ENCODE measurements at regions not wholly inside any gene's neighbourhood (a gene's known extent, or its start where the extent isn't known, plus 50 kb on each side); places are given as distances from the start of the nearest gene placed in this dataset.

- Histone ChIP-seq H3K36me3 (ENCODE audit: control insufficient read depth in 2 of 2, extremely low read depth in 1 of 2, insufficient read depth in 2 of 2, low read length in 2 of 2) (no peaks in the 10 kb centered on the region), H3K9me3 (ENCODE audit: control insufficient read depth, low read depth, low read length) (no peaks in the 10 kb centered on the region), H3K79me2 (ENCODE audit: control insufficient read depth, insufficient read depth, low read length) (no peaks in the 10 kb centered on the region), H4K20me1 (ENCODE audit: control insufficient read depth, extremely low read depth, insufficient read depth, low read length) (no peaks in the 10 kb centered on the region), H3K9ac (ENCODE audit: control insufficient read depth, extremely low read depth, insufficient read depth, low read length) (no peak overlapping the region), H3K4me3 (ENCODE audit: control insufficient read depth in 2 of 3, extremely low read depth in 1 of 3, insufficient read depth in 2 of 3, low read depth in 1 of 3, low read length in 3 of 3) (no peak overlapping the region), H3K4me1 (ENCODE audit: control insufficient read depth, extremely low read depth, insufficient read depth, low read length) (peaks cover 7% of the 10 kb centered on the region), H3K27me3 (ENCODE audit: control insufficient read depth, extremely low read depth, insufficient read depth, low read length) (peaks cover 3% of the 10 kb centered on the region), H2AFZ (ENCODE audit: control insufficient read depth, low read length) (no peak overlapping the region), H3K9me1 (ENCODE audit: control insufficient read depth, extremely low read depth, insufficient read depth, low read length) (no peaks in the 10 kb centered on the region), H3K4me2 (ENCODE audit: control insufficient read depth, extremely low read depth, insufficient read depth, low read depth, low read length) (no peak overlapping the region), H3K27ac (ENCODE audit: control insufficient read depth, insufficient read depth, low read length) (no peak overlapping the region)
- FAIRE-seq (no peak), DNase-seq (ENCODE audit: low read depth, low spot score) (no peak)
- dilution Hi-C loops (cut with MboI; ENCODE audit: extremely low pct_ligation_motif_present, low sequenced_read_pairs), result no loop called here
- TF ChIP-seq EZH2 (IDR thresholded peaks at IDR 0.05; ENCODE audit: low read length), result no peak
- TF ChIP-seq CTCF (optimal IDR thresholded peaks at IDR 0.05 in 1 of 3, IDR thresholded peaks at IDR 0.05 in 1 of 3, conservative IDR thresholded peaks at IDR 0.05 in 1 of 3; ENCODE audit: extremely low read depth in 1 of 3, insufficient read depth in 2 of 3, low read length in 3 of 3), result no peak
Observed at GRCh38 chr16:73172973-73173709, 125.2 kb upstream of the ZFHX3 start.

GRCh38 chr16:73172241-73172972 lies 124.5 kb upstream of the ZFHX3 start:
- no peak overlapping the region for H2AFZ ChIP-seq (ENCODE audit: control insufficient read depth, low read length)
- no peaks in the 10 kb centered on the region for H3K36me3 ChIP-seq (ENCODE audit: control insufficient read depth in 2 of 2, extremely low read depth in 1 of 2, insufficient read depth in 2 of 2, low read length in 2 of 2)
- no peaks in the 10 kb centered on the region for H3K9me3 ChIP-seq (ENCODE audit: control insufficient read depth, low read depth, low read length)
- FAIRE-seq (no peak), DNase-seq (ENCODE audit: low read depth, low spot score) (no peak)
- peaks cover 3% of the 10 kb centered on the region for H3K27me3 ChIP-seq (ENCODE audit: control insufficient read depth, extremely low read depth, insufficient read depth, low read length)
- H3K4me3 ChIP-seq (ENCODE audit: control insufficient read depth in 2 of 3, extremely low read depth in 1 of 3, insufficient read depth in 2 of 3, low read depth in 1 of 3, low read length in 3 of 3), result no peak overlapping the region
- H4K20me1 ChIP-seq (ENCODE audit: control insufficient read depth, extremely low read depth, insufficient read depth, low read length), result no peaks in the 10 kb centered on the region
- H3K9ac ChIP-seq (ENCODE audit: control insufficient read depth, extremely low read depth, insufficient read depth, low read length), result no peak overlapping the region
- peaks cover 7% of the 10 kb centered on the region for H3K4me1 ChIP-seq (ENCODE audit: control insufficient read depth, extremely low read depth, insufficient read depth, low read length)
- dilution Hi-C loops (cut with MboI; ENCODE audit: extremely low pct_ligation_motif_present, low sequenced_read_pairs), result no loop called here
- no peak overlapping the region for H3K4me2 ChIP-seq (ENCODE audit: control insufficient read depth, extremely low read depth, insufficient read depth, low read depth, low read length)
- H3K79me2 ChIP-seq (ENCODE audit: control insufficient read depth, insufficient read depth, low read length), result no peaks in the 10 kb centered on the region
- TF ChIP-seq CTCF (optimal IDR thresholded peaks at IDR 0.05 in 1 of 3, IDR thresholded peaks at IDR 0.05 in 1 of 3, conservative IDR thresholded peaks at IDR 0.05 in 1 of 3; ENCODE audit: extremely low read depth in 1 of 3, insufficient read depth in 2 of 3, low read length in 3 of 3), result no peak
- TF ChIP-seq EZH2 (IDR thresholded peaks at IDR 0.05; ENCODE audit: low read length), result no peak
- H3K27ac ChIP-seq (ENCODE audit: control insufficient read depth, insufficient read depth, low read length), result no peak overlapping the region
- H3K9me1 ChIP-seq (ENCODE audit: control insufficient read depth, extremely low read depth, insufficient read depth, low read length), result no peaks in the 10 kb centered on the region

Measured in keratinocyte (primary cell).